NCI-H345 treated with DMSO at 0.1 percent for 48 hours (cell line): ENCODE measurements at regions not wholly inside any gene's neighbourhood (a gene's known extent, or its start where the extent isn't known, plus 50 kb on each side); places are given as distances from the start of the nearest gene placed in this dataset.

Experiments
- DNase-seq: peaks from one replicate; lab custom pipeline; 2025; ENCODE audit not compliant: unreplicated experiment; lab: John Stamatoyannopoulos, UW

DNA sequence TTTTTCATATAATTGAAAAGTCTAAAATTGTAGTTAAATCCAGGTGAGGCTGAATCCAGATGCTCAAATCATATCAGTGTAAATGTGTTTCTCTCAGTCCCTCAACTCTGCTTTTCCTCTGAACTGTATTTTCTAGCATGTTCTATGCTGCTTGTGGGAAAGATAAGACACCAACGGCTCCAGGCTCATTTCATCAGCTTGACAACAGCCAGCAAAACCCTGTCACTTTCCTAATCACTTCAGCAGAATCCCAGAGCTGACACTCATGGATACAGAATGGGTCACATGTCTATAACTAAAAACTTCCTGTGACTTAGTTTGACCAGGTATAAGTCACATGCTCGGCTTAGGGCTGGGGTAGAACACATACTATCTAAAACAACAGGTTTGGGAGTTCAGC is 179.4 kb upstream of the ADRA1B start:
- no peak for DNase-seq

DNA sequence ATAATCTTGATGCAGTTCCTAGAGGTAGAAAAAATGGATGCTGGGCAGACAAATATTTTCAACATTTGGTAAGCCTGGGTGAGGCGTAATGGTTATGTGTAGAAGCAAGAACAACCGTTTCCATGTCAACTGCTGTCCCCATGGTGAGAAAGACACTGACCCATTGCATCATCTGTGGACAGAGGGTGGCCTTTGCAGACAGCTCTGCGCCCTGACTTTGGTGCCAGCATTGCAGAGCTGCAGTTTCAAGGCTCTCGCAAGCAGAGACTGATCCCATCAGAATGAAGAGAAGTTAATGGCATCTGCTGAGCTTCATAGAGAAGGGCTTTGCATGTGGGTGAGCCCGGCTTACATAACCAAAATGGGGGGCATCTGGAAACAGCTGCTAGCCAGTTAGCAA is 179.0 kb upstream of the ADRA1B start:
- DNase-seq = no peak

DNA sequence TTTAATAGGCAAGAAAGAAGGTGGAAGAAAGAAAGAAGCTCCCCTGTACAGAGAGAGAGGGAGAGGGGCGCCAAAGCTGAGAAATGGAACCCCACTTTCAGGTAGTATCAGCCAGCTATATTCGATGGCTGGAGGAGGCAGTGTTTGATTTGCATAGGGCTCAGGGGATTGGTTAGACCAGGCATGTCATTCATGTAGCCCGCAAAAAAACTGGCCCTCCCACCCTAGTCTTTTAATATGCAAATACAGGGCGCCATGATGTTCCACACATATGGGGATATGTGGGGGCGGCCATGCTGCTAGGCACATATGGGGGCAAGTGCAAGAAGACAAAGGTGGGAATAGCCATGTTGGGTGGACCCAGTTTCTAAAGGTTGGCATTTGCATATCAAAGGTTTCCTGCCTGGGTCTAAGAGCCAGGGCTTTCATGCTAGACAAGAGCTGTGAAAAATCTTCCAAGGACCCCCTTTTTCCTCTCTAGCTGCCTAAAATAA is 174.4 kb upstream of the ADRA1B start:
- DNase-seq = no peak

DNA sequence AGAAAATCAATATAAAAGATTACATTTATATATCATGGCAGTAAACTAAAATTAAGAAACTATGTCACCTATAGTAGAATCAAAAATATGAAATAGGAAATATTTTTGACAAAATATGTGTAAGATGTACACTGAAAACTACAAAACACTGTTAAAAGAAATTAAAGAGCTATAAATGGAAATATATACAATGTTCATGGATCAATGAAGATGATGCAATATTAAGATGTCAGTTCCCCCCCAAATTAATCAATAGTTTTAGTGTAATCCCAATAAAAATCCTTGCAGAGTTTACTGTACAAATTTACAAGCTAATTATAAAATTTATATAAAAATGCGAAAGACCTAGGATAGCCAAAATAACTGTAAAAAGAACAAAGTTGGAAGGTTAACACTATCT is 173.0 kb upstream of the ADRA1B start:
- no peak for DNase-seq

DNA sequence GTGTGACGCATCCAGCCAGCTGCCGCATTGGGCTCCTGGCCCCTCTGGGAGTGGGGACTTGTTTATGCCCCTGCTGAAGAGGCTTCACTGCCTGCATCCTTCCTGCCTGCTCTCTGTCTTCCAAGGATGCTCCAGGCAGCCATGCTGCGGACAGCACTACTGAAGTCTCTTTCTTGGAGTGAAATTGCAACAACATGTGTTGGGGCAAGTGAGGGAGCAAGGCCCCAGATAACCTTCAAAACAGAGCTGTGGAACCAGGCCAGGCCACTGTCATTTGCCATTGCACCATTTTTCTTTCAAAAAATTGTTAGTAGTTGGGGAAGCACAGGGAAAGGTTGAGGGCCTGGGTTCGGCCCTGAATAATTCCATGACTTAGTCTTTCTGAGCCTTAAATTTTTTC is 169.6 kb upstream of the ADRA1B start:
- no peak for DNase-seq

DNA sequence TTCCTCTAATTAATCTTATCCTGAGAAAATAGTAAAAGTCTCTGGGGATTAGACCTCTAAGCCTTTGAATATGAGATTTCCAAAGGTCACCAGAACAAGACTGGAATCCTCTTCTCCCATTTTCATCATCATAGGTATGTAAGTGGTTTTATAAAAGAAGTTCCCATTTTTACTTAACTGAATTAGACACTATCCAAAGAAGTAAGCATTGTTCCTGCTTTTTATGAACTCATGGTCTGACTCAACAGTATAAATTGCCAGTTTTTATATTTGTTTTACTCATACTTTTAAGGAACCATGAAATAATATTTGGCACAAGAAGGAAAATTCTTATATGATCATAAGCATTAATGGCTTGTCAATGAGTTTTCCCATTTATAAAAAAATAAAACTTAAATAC is 167.1 kb upstream of the ADRA1B start:
- no peak for DNase-seq

DNA sequence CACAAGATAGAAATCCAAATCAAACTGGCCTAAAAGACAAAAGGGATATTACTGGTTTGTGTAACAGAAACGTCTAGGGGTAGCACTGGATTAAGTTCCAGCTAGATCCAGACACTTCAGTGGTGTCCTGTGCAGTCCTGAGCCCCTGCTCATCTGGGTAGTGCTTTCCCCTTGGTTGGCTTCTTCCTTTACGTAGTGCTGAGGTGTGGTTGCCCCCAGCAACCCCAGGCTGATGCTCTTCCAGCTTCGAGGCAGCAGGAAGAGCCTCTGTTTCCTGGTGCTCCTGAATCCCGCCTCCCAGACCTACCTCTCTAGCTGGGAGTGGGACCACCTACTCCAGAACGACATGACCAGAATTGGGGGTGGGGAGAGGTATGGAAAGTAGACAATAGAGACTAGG is 166.1 kb upstream of the ADRA1B start:
- no peak for DNase-seq

DNA sequence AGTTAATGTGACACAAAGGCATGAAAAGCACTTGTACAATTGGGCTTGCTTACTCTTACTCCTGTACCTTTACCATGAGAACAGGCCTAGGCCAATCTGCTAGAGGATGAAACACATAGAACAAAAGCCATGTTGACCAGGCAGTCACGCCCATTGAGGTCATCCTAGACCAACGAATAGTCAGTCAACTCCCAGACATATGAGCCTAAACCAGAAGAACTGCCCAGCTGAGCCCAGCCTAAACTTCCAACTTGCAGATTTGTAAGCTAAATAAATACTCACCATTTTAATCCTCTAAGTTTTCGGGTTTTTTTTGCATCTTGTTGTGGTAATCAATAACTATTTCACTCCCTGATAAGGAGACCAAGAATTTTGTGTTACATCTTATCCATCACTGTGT is 164.8 kb upstream of the ADRA1B start:
- DNase-seq = no peak

DNA sequence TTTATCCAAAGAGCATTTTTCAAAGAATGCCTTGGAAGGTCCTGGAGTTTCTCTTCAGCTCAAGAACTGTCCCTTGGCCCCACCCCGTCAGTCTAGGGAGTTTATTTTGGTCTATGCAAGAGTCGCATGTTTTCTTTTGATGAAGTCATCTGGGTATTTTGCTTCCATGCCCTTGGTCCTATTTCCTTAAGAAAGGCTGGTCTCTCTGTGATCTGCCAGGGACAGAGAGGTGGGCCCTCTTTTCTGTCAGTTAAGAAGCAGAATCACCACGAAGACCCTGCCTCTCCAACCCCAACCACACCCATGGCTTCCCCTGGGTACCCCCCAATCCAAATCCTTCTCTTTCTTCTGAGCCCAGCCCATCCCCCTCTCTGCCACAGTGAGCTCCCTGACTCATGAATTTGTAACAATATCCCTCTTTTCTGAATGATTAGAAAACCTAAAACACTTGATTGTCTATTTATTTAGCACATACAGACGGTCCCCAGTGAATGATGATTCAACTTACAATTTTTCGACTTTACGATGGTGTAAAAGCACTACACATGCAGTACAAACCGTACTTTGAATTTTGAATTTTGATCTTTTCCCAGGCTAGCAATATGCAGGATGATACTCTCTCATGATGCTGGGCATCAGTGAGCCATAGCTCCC is 163.5 kb upstream of the ADRA1B start:
- no peak for DNase-seq

DNA sequence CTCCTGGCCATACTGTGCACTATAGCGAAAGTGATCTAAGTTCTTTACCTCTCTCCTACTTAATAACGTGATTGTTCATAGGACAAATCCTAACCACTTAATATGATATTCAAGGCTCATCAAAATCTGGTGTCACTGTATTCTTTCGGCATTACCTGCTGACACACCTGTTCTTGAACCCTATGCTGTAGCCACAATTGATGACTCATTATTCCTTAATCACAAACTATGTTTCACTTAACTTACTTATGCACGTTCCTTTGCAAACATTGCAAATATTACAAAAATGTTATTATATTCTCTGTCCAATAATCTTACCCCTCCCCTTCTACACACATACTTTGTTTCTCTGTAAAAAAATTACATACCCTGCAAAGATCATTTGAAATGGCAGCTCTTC is 158.1 kb upstream of the ADRA1B start:
- no peak for DNase-seq

DNA sequence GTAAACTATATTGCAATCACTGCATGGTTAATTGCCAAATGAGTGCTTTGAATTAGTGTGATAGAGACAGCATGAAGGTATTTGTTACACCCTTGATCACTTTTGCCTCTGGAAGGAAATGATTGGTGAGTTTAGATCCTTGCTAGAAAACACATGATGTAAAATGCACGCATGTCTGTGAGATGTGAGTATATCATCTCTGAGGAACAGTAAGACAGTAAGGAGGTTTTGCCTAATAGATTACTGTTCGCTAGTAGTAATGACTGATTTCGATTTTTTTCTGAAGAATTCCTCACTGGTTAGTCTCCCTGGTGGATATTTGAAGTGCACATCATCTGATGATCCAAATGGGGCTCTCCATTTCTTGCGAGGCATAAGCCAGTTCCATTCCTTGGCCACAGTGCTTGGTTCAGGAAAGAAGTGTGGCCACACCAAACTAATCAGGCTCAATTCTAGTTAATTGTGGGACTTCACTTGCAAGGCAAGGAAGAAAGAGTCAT is 156.4 kb upstream of the ADRA1B start:
- DNase-seq = no peak

DNA sequence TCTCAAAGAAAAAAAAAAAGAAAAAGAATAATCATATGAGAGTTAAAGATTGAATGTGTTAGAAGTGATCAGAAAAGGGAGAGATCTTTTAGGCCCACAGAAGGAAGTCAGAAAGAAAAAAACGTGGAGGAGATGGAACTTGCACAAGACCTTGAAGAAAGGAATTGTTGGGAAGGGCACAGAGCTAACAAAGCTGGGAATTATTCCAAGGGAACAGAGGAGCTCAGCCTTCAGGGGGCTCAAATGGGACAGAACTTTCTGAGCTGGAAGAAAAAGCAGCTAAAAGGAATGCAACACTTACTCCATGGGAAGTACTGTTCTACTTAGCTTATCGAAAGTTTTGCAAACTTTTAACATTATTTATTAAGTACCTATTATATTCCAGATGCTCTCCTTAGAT is 153.4 kb upstream of the ADRA1B start:
- no peak for DNase-seq

DNA sequence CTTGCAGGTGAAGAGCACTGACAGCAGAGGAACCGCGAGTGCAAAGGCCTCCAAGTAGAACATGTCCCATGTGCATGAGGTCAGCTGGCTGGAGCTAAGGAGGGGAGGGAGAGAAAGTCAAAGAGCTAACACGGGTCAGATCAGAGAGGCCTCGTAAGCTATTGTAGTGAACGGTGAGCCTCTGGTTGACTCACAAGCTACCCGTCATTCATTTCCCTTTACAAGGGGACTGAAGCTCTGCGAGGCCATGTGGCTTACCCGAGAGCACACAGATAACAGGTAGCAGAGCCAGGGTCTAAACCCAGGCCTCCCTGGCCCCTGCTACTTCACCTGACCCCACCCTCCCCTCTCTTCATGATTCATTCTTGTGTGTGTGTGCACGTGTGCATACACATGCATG is 152.7 kb upstream of the ADRA1B start:
- DNase-seq = no peak

DNA sequence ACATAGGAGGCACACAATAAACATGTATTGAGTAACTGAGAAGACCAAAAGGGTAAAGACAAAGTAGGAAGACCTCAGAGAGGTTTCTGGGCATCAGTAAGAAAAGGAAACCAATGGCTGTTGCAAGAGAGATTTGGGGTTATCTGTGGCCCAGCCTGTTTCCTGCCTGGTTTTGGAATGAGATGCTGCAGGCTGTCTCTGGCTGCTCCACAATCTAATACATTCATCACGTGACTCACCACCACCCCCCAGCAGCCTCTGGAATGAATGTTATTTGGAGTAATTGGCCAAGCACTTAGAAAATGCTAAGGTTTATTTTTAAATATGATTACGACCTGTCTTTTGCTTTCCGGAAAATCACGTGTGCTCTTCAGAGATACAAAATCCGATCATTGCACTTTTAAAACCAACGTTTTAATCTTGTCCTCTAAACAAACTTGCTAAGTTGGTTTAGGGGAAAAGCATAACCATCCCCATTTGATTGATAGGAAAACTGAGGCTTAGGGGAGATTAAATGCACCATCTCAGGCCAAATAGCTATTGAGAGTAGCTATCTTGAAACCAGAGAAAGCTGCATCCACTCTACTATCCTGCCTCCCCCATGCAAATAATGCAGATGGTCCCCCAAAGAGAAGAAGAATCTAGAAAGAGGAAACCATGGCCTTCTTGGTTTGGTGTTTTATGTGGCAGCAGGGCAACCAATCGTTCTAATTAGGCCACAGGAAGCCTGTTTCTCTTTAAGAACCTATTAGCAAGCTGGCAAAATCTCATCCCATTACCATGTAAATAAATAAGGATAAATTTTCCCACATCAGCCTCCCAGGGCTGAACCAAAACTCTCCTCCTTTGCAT is 151.8 kb upstream of the ADRA1B start:
- no peak for DNase-seq

DNA sequence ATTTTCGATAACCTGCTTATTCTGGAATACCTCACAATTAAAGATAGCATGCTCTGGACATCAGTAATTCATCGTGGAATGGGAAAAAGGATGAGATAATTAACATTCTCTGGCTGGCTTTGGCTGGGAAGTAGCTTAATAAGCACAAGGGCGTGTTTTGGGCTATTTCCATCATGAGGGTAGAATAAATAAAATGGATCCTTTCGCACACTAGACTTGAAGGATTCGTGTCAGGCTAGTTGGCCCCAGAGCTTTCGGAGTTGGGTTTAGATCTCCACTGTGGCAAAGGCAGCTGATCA is 151.2 kb upstream of the ADRA1B start:
- no peak for DNase-seq

DNA sequence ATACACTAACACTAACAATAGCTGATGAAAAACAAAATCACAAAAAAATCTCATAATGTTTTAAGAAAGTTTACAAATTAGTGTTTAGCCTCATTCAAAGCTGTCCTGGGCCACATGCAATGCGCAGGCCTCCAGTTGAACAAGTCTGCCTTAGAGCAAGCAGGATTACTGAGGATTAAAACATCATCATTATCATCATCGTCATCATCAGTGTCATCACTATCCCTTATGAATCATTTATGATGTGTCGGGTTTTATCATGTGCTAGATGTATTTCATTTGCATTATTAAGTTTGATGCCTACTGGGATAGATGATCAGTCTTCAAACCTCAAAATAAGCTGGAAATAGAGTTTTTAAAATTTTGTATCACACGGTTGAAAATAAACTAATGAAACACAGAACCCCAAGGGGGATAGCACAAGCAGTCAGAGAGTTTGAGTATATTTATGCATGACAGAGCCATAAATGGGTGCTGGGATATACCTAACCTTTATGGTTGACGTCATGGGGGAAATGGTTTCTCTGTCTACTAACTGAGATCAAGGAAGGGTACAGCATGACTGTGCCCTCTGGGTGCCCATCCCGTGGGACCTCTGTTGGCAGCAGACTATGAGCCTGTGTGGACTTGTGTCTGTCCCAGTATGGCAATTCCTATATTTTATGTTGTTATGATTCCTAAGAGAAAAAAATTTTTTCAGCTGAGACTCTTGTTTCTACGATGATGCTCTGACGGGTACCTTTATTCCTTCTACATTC is 150.3 kb upstream of the ADRA1B start:
- no peak for DNase-seq

DNA sequence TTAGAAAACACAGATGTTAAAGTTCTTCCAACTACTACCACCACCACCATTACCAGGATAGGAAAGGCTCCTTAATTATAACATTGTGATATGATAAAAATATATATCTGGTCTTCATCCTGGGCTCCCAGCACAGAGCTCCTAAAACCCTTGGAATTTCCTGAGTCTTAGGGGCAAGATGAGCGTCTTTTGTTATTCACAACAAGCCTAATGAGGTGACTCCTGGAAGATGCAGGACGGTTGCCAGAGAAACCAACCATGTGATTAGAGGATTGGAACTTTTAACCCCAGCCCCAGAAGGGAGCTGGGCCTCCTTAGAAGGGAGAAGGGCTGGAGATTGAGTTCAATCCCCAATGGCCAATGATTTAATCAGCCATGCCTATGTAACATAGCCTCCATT is 148.0 kb upstream of the ADRA1B start:
- DNase-seq = no peak

DNA sequence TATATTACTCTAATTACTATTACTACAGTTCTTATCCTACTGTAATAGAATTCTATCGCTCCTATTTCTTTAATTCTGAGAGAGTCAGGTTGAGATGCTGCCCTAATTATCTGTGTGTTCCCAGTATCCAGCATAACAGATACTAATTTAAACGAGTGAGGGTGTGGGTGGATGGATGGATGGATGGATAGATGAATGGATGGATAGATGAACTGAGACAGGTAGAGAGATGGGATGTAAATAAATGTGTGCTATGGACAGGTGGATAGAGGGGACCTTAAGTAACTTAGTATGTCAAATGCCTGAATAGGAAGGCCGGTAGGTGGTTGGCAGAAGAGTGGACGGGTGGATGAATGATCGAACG is 143.6 kb upstream of the ADRA1B start:
- DNase-seq = no peak

DNA sequence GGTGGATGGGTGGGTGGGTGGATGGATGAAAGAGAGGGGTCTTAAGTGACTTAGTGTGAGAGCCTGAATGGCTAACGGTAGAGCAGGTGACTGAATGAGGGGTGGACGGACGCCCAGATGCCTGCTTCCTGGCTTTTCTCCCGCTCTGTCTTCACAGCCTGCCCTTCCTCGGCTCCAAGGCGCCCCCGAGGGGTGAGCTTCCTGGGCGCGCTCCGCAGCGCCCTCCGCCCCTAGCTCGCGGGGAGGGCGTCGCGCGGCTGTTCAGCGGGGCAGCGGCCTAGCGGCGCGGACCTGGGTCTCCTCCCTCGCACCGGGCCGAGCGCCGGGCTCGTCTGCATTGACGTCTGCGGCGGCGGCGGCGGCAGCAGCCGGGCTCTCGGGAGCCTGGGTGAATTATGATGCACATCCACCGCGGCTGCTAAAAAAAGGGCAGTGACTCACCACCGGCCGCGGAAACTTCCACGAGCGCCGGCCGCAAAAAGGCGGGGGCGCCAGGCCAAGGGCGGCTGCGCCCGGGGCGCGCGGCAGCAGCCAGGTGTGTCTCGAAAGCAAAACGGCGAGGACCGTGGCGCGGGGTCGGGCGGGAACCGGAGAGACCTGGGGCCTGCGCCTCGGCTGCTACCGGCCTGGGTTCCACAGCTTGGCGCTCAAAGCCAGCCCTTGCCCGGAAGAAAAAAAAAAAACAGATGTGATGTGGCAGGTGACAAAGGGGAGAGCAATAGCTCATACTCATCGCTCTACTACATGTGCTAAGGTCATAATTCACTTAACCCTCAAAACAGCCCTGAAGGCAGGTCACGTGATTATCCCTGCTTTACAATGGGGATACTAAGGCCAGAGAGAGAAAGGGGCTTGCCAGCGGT is 143.0 kb upstream of the ADRA1B start:
- DNase-seq = no peak

DNA sequence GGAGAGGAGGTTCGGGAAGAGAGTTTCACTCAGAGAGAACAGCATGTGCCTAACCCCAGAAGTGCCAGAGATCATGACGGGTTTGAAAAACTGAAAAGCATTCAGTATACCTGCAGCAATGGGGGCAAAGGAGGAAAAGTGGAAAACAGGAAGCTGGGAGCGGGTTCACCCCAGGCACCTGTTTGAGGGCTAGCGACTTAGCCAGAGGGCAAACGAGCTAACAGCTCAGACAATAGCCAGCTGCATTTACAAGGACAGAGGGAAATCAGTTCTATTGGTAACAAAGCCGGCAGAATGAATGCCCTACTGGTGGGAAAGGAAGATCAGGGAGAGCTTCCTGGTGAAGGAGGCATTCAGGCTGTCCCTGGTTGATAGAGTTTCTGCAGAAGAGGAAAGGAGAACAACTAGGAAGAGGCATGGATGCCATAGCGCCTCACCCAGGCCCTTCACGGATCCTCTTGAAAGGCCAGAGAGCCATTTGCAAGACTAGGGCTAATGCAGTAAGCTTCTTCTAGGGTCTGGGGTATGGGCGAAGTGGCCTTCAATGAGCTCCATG is 141.7 kb upstream of the ADRA1B start:
- no peak for DNase-seq

DNA sequence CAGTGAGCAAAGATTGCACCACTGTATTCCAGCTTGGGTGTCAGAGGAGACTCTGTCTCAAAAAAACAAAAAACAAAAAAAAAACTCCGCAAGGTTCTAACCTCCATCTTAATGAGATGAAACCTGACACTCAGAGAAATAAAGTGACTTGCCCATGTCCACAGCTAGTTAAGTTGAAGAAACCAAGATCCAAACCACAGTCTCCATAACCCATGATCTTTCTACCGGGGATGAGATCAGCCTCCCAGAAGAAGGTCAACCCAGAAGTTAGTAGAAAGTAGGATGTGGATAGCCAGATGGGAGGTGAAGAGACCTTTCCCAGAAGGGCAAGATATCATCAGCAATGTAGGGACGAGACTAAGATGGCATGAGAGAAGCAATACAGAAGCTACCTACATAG is 140.4 kb upstream of the ADRA1B start:
- no peak for DNase-seq
